GM12891 (cell line): ENCODE measurements at regions not wholly inside any gene's neighbourhood (a gene's known extent, or its start where the extent isn't known, plus 50 kb on each side); places are given as distances from the start of the nearest gene placed in this dataset.

Experiments
- PAX5 ChIP-seq: IDR thresholded peaks from 2 replicates; pipeline ENCODE4 v1.6.1; 2011; ENCODE audit warnings: low read length, moderate library complexity, mild to moderate bottlenecking; ENCODE audit not compliant: insufficient read depth, severe bottlenecking
- POLR2A ChIP-seq: IDR thresholded peaks from 2 replicates; pipeline ENCODE4 v1.6.1; 2011; ENCODE audit warnings: low read depth, low read length, control low read depth
- POLR2AphosphoS5 ChIP-seq: IDR thresholded peaks from 2 replicates; pipeline ENCODE4 v1.6.1; 2011; ENCODE audit warnings: low read depth, low read length, control low read depth
- SPI1 ChIP-seq: IDR thresholded peaks from 2 replicates; pipeline ENCODE4 v1.6.1; 2011; ENCODE audit warnings: low read depth, low read length, control low read depth
- TAF1 ChIP-seq: IDR thresholded peaks from 2 replicates; pipeline ENCODE4 v1.6.1; 2011; ENCODE audit warnings: low read depth, low read length, control low read depth

DNA sequence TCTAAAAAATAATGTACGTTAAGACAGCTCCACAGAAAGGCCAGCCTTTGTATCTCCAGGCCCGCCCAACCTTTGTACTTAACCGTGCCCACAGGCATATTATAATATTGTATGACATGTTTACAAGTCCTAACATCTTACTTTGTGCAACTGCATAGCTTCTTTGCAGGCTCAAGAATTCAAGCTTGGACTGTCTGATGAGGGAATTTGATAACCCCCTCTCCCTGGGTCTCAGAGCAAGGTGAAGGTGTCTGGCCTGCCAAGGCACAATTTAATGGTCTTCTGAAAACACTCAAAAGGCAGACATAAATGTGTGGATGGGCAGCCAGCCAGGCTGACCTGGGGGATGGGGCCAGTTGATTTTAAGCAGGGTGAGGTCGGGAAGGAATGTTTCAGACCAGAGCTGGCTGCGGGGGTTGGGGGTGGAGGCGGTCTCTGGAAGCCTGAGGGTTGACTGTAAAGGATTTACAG lies 732.7 kb upstream of the FANCL start:
- TF ChIP-seq POLR2AphosphoS5 (no peak), POLR2A (no peak), TAF1 (no peak), SPI1 (no peak), PAX5 (no peak)
